Neuronal stem cell (in vitro differentiated cells): ENCODE measurements at regions not wholly inside any gene's neighbourhood (a gene's known extent, or its start where the extent isn't known, plus 50 kb on each side); places are given as distances from the start of the nearest gene placed in this dataset.

Source experiments
- DNase-seq: peaks from one replicate; pipeline ENCODE4 v3.0.0-alpha.2; 2013; ENCODE audit warnings: low spot score
- H2AFZ ChIP-seq: one replicate; pipeline ENCODE4 v1.6.1; 2013; ENCODE audit warnings: mild to moderate bottlenecking, low read length, inconsistent platforms
- H2AK5ac ChIP-seq: 2 replicates; pipeline ENCODE4 v1.6.1; 2013; ENCODE audit warnings: low read depth, mild to moderate bottlenecking, inconsistent platforms, low read length, moderate library complexity, mixed read lengths
- H2BK120ac ChIP-seq: 2 replicates; pipeline ENCODE4 v1.6.1; 2013; ENCODE audit warnings: low read depth, mild to moderate bottlenecking, inconsistent platforms, low read length, moderate library complexity, mixed read lengths
- H2BK12ac ChIP-seq: one replicate; pipeline ENCODE4 v1.6.1; 2013; ENCODE audit warnings: low read length, inconsistent platforms
- H2BK15ac ChIP-seq: 2 replicates; pipeline ENCODE4 v1.6.1; 2013; ENCODE audit warnings: mild to moderate bottlenecking, low read length, inconsistent platforms, mixed read lengths
- H2BK5ac ChIP-seq: one replicate; pipeline ENCODE4 v1.6.1; 2013; ENCODE audit warnings: inconsistent platforms, mild to moderate bottlenecking, low read length, moderate library complexity
- H3K14ac ChIP-seq: one replicate; pipeline ENCODE4 v1.6.1; 2013; ENCODE audit warnings: low read length, inconsistent platforms
- H3K18ac ChIP-seq: 2 replicates; pipeline ENCODE4 v1.6.1; 2013; ENCODE audit warnings: low read length, inconsistent platforms
- H3K23ac ChIP-seq: 2 replicates; pipeline ENCODE4 v1.6.1; 2013; ENCODE audit warnings: low read depth, mild to moderate bottlenecking, mixed read lengths, low read length, inconsistent platforms; ENCODE audit not compliant: poor library complexity
- H3K27ac ChIP-seq: replicated peaks from 3 replicates; pipeline ENCODE4 v1.5.1; 2013; ENCODE audit warnings: low read length, inconsistent platforms
- H3K27me3 ChIP-seq, 3 experiments: 2 replicates each; pipeline ENCODE4 v1.6.1; 2013; ENCODE audit warnings: low read length in 3 of 3, mild to moderate bottlenecking in 2 of 3, inconsistent platforms in 1 of 3, low read depth in 1 of 3, mixed read lengths in 1 of 3, moderate library complexity in 1 of 3; ENCODE audit not compliant: control insufficient read depth in 3 of 3, insufficient read depth in 3 of 3
- H3K36me3 ChIP-seq, 2 donors: replicated peaks in 1 of 2; 2 replicates each; pipeline ENCODE4 v1.6.1; 2013; ENCODE audit warnings: low read length in 2 of 2; ENCODE audit not compliant: control insufficient read depth in 2 of 2, insufficient read depth in 2 of 2
- H3K4ac ChIP-seq: 2 replicates; pipeline ENCODE4 v1.6.1; 2013; ENCODE audit warnings: inconsistent platforms, mild to moderate bottlenecking, low read length, moderate library complexity
- H3K4me1 ChIP-seq, 2 donors: 1 replicate in 1 of 2; 2 replicates in 1 of 2; pipeline ENCODE4 v1.6.1; 2013; ENCODE audit warnings: low read length in 2 of 2, low read depth in 1 of 2; ENCODE audit not compliant: control insufficient read depth in 2 of 2, insufficient read depth in 1 of 2
- H3K4me2 ChIP-seq: one replicate; pipeline ENCODE4 v1.6.1; 2013; ENCODE audit warnings: mild to moderate bottlenecking, low read length, inconsistent platforms; ENCODE audit not compliant: insufficient read depth, poor library complexity, severe bottlenecking
- H3K4me3 ChIP-seq, 2 donors: 2 replicates each; pipeline ENCODE4 v1.5.1; 2013; ENCODE audit warnings: low read length in 2 of 2, mild to moderate bottlenecking in 2 of 2, inconsistent platforms in 1 of 2, moderate library complexity in 1 of 2
- H3K79me1 ChIP-seq: one replicate; pipeline ENCODE4 v1.6.1; 2013; ENCODE audit warnings: low read depth, mild to moderate bottlenecking, inconsistent platforms, low read length, moderate library complexity
- H3K9ac ChIP-seq: one replicate; pipeline ENCODE4 v1.6.1; 2013; ENCODE audit warnings: mild to moderate bottlenecking, low read depth, low read length, inconsistent platforms; ENCODE audit not compliant: poor library complexity
- H3K9me3 ChIP-seq, 2 donors: replicated peaks in 1 of 2; 2 replicates each; pipeline versions ENCODE3 to v1.6.1; 2013; ENCODE audit warnings: low read length in 2 of 2, mild to moderate bottlenecking in 2 of 2, inconsistent platforms in 1 of 2, low read depth in 1 of 2, mixed read lengths in 1 of 2, moderate library complexity in 1 of 2; ENCODE audit not compliant: control insufficient read depth in 2 of 2, insufficient read depth in 1 of 2
- H4K8ac ChIP-seq: one replicate; pipeline ENCODE4 v1.6.1; 2013; ENCODE audit warnings: low read depth, mild to moderate bottlenecking, inconsistent platforms, low read length, moderate library complexity
- H4K91ac ChIP-seq: one replicate; pipeline ENCODE4 v1.6.1; 2013; ENCODE audit warnings: low read length, low read depth, mild to moderate bottlenecking, inconsistent platforms; ENCODE audit not compliant: poor library complexity
- WGBS, 2 donors: extraction: QIAGEN DNeasy Blood & Tissue Kit; methylation state at CpG; one replicate each; pipeline ENCODE4 v1.1.7; 2013; ENCODE audit warnings: missing lambda C conversion rate in 2 of 2, mixed read lengths in 1 of 2; ENCODE audit not compliant: insufficient read length in 2 of 2, insufficient replicate concordance in 1 of 2; ENCODE audit errors: extremely low coverage in 2 of 2; 5-methylcytosine and 5-hydroxymethylcytosine counted together

GRCh38 chr2:150142561-150142960, 344.9 kb downstream of the RND3 start:
- Histone ChIP-seq H3K18ac (no peak overlapping the region), H3K14ac (no peak overlapping the region), H2BK12ac (no peak overlapping the region), H2BK15ac (no peak overlapping the region), H3K23ac (no peak overlapping the region), H4K91ac (no peak overlapping the region), H2BK5ac (no peak overlapping the region), H3K27ac (no peak overlapping the region), H3K79me1 (no peaks in the 10 kb centered on the region), H4K8ac (no peak overlapping the region), H3K4me2 (no peak overlapping the region), H2AFZ (no peak overlapping the region), H3K4ac (no peak overlapping the region), H3K9ac (no peak overlapping the region), H3K4me3 (no peak overlapping the region), H3K27me3 (no peaks in the 10 kb centered on the region), H3K4me1 (no peaks in the 10 kb centered on the region), H3K36me3 (no peaks in the 10 kb centered on the region), H2AK5ac (no peak overlapping the region), H3K9me3 (peaks cover 2 to 16% of the 10 kb centered on the region in 2 donors), H2BK120ac (no peak overlapping the region)
- WGBS, 2 donors: no CpG with 5 or more reads among the region's 1 CpG
- no peak for DNase-seq

- WGBS, 2 donors: no CpG with 5 or more reads among the region's 4 CpGs
- Histone ChIP-seq H3K27ac (no peak overlapping the region), H3K14ac (no peak overlapping the region), H4K91ac (no peak overlapping the region), H2BK12ac (no peak overlapping the region), H3K4me1 (no peaks in the 10 kb centered on the region), H3K27me3 (no peaks in the 10 kb centered on the region), H2BK120ac (no peak overlapping the region), H3K9me3 (peaks cover 0 to 9% of the 10 kb centered on the region in 2 donors), H3K36me3 (no peaks in the 10 kb centered on the region), H3K4ac (no peak overlapping the region), H2AFZ (no peak overlapping the region), H4K8ac (no peak overlapping the region), H3K18ac (no peak overlapping the region), H3K4me2 (no peak overlapping the region), H2AK5ac (no peak overlapping the region), H3K23ac (no peak overlapping the region), H2BK5ac (no peak overlapping the region), H3K79me1 (no peaks in the 10 kb centered on the region), H2BK15ac (no peak overlapping the region), H3K9ac (no peak overlapping the region), H3K4me3 (no peak overlapping the region)
- no peak for DNase-seq
These were observed 346.1 kb downstream of the RND3 start for GRCh38 chr2:150141226-150142001.

DNA sequence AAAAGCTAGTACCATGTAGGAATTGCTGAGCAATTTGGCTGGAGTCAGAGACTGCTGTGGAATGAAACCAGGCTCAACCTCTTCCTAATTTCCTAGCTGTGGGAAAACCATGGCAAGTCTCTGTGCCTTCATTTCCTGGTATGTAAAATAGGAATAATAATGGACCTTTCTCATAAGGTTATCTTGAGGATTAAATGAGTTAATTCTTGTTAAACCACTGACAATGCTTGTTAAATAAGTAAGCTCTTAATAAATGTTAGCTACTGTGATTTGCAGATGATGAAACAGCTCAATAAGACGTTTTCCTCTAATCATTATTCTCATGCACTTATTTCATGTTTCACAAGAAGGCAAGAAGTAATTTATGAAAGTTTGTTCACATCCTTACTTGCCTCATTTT, 346.7 kb downstream of the RND3 start:
- no CpG with 5 or more reads among the region's 1 CpG for WGBS, 2 donors
- no peak overlapping the region for H3K4me3 ChIP-seq
- H3K9me3 ChIP-seq: peaks cover 0 to 2% of the 10 kb centered on the region in 2 donors
- H4K91ac ChIP-seq: no peak overlapping the region
- H3K27ac ChIP-seq: no peak overlapping the region
- H2BK5ac ChIP-seq: no peak overlapping the region
- DNase-seq: no peak
- no peak overlapping the region for H2BK120ac ChIP-seq
- H3K4me2 ChIP-seq: no peak overlapping the region
- no peak overlapping the region for H2AK5ac ChIP-seq
- H3K36me3 ChIP-seq: no peaks in the 10 kb centered on the region
- H2BK12ac ChIP-seq: no peak overlapping the region
- no peaks in the 10 kb centered on the region for H3K79me1 ChIP-seq
- H3K9ac ChIP-seq: no peak overlapping the region
- no peak overlapping the region for H2BK15ac ChIP-seq
- H3K23ac ChIP-seq: no peak overlapping the region
- no peak overlapping the region for H4K8ac ChIP-seq
- H3K27me3 ChIP-seq: no peaks in the 10 kb centered on the region
- H3K18ac ChIP-seq: no peak overlapping the region
- H3K14ac ChIP-seq: no peak overlapping the region
- H2AFZ ChIP-seq: no peak overlapping the region
- H3K4me1 ChIP-seq: no peaks in the 10 kb centered on the region
- H3K4ac ChIP-seq: no peak overlapping the region

- Histone ChIP-seq H3K14ac (no peak overlapping the region), H3K23ac (no peak overlapping the region), H3K79me1 (no peaks in the 10 kb centered on the region), H3K4me3 (no peak overlapping the region), H2AK5ac (no peak overlapping the region), H3K27me3 (no peaks in the 10 kb centered on the region), H2BK120ac (no peak overlapping the region), H4K91ac (no peak overlapping the region), H2BK12ac (no peak overlapping the region), H3K36me3 (no peaks in the 10 kb centered on the region), H2BK15ac (no peak overlapping the region), H2BK5ac (no peak overlapping the region), H3K9ac (no peak overlapping the region), H3K4me2 (no peak overlapping the region), H3K4ac (no peak overlapping the region), H3K18ac (no peak overlapping the region), H3K9me3 (no peaks in the 10 kb centered on the region), H2AFZ (no peak overlapping the region), H3K4me1 (peaks cover 2 to 9% of the 10 kb centered on the region in 2 donors), H4K8ac (no peak overlapping the region), H3K27ac (no peak overlapping the region)
- no peak for DNase-seq
- no CpG with 5 or more reads among the region's 4 CpGs for WGBS, 2 donors
These were observed 348.9 kb downstream of the RND3 start for GRCh38 chr2:150138587-150138986.
